CD14-positive monocyte (primary cell): ENCODE measurements at regions not wholly inside any gene's neighbourhood (a gene's known extent, or its start where the extent isn't known, plus 50 kb on each side); places are given as distances from the start of the nearest gene placed in this dataset.

Experiments
- DNase-seq, 3 donors: peaks; one replicate each; pipeline ENCODE4 v3.0.0-alpha.2; 2011 to 2022
- H2AFZ ChIP-seq: 2 replicates; pipeline ENCODE4 v1.6.0; 2012; ENCODE audit warnings: mild to moderate bottlenecking, low read depth, low read length, inconsistent platforms; ENCODE audit not compliant: insufficient read depth, poor library complexity, severe bottlenecking
- H3K27ac ChIP-seq, 2 donors: 1 replicate in 1 of 2; 2 replicates in 1 of 2; pipeline ENCODE4 v1.5.1; 2012 to 2013; ENCODE audit warnings: low read length in 2 of 2, control low read depth in 1 of 2, inconsistent platforms in 1 of 2, low read depth in 1 of 2, mild to moderate bottlenecking in 1 of 2
- H3K27me3 ChIP-seq, 2 donors: one replicate each; pipeline versions ENCODE4 v1.6.0 to v1.6.1; 2011 to 2013; ENCODE audit warnings: low read length in 2 of 2; ENCODE audit not compliant: control insufficient read depth in 2 of 2, insufficient read depth in 2 of 2
- H3K36me3 ChIP-seq, 2 donors: replicated peaks in 1 of 2; 1 replicate in 1 of 2; 2 replicates in 1 of 2; pipeline versions ENCODE4 v1.5.1 to v1.6.1; 2012 to 2013; ENCODE audit warnings: low read length in 2 of 2, control low read depth in 1 of 2, inconsistent platforms in 1 of 2, mild to moderate bottlenecking in 1 of 2; ENCODE audit not compliant: insufficient read depth in 2 of 2, control insufficient read depth in 1 of 2
- H3K4me1 ChIP-seq, 2 donors: 1 replicate in 1 of 2; 2 replicates in 1 of 2; pipeline versions ENCODE4 v1.5.1 to v1.6.1; 2012 to 2013; ENCODE audit warnings: low read length in 2 of 2, control low read depth in 1 of 2, inconsistent platforms in 1 of 2, mild to moderate bottlenecking in 1 of 2, moderate library complexity in 1 of 2; ENCODE audit not compliant: insufficient read depth in 2 of 2, control insufficient read depth in 1 of 2
- H3K4me2 ChIP-seq: replicated peaks from 2 replicates; pipeline ENCODE3; 2012; ENCODE audit warnings: low read length, moderate library complexity, mild to moderate bottlenecking; ENCODE audit not compliant: poor library complexity, severe bottlenecking; ENCODE audit errors: extremely low read depth
- H3K4me3 ChIP-seq, 3 experiments: fragments of 200-600 bp in 1 of 3; sonication (generic) in 1 of 3; replicated peaks in 1 of 3; 1 replicate in 2 of 3; 2 replicates in 1 of 3; pipeline ENCODE4 v1.5.1; 2011 to 2013; ENCODE audit warnings: low read length in 3 of 3, mild to moderate bottlenecking in 3 of 3, control low read depth in 2 of 3, low read depth in 2 of 3, inconsistent platforms in 1 of 3, moderate library complexity in 1 of 3
- H3K79me2 ChIP-seq: 2 replicates; pipeline ENCODE4 v1.6.0; 2012; ENCODE audit warnings: mild to moderate bottlenecking, control low read depth, inconsistent platforms, low read length, moderate library complexity; ENCODE audit not compliant: insufficient read depth
- H3K9ac ChIP-seq: 2 replicates; pipeline ENCODE4 v1.6.0; 2017; ENCODE audit warnings: low read length, mild to moderate bottlenecking; ENCODE audit not compliant: insufficient read depth, poor library complexity, severe bottlenecking
- H3K9me3 ChIP-seq, 2 donors: replicated peaks in 1 of 2; 1 replicate in 1 of 2; 2 replicates in 1 of 2; pipeline versions ENCODE4 v1.5.1 to v1.6.1; 2012 to 2013; ENCODE audit warnings: low read length in 2 of 2, control low read depth in 1 of 2; ENCODE audit not compliant: control insufficient read depth in 1 of 2, insufficient read depth in 1 of 2
- H4K20me1 ChIP-seq: 2 replicates; pipeline ENCODE4 v1.6.0; 2012; ENCODE audit warnings: mild to moderate bottlenecking, low read length, control low read depth, moderate library complexity; ENCODE audit not compliant: insufficient read depth
- H3K27ac Mint-ChIP-seq, 7 donors: one replicate each; pipeline ENCODE4 v1.8.0; 2020; ENCODE audit warnings: mild to moderate bottlenecking in 7 of 7, mixed read lengths in 7 of 7, moderate library complexity in 6 of 7, inconsistent platforms in 2 of 7
- H3K27me3 Mint-ChIP-seq, 3 donors: one replicate each; pipeline ENCODE4 v1.8.0; 2021 to 2022; ENCODE audit warnings: low read depth in 3 of 3, mild to moderate bottlenecking in 3 of 3, mixed read lengths in 3 of 3, moderate library complexity in 3 of 3, inconsistent platforms in 1 of 3
- H3K36me3 Mint-ChIP-seq, 2 donors: one replicate each; pipeline ENCODE4 v1.8.0; 2020; ENCODE audit warnings: mixed read lengths in 2 of 2, inconsistent platforms in 1 of 2, mild to moderate bottlenecking in 1 of 2
- H3K4me1 Mint-ChIP-seq: one replicate; pipeline ENCODE4 v1.8.0; 2020; ENCODE audit warnings: mild to moderate bottlenecking, mixed read lengths
- H3K4me3 Mint-ChIP-seq, 2 donors: one replicate each; pipeline ENCODE4 v1.8.0; 2020; ENCODE audit warnings: mild to moderate bottlenecking in 2 of 2, mixed read lengths in 2 of 2, moderate library complexity in 1 of 2
- H3K9me3 Mint-ChIP-seq, 7 donors: one replicate each; pipeline ENCODE4 v1.8.0; 2020 to 2022; ENCODE audit warnings: mixed read lengths in 7 of 7, mild to moderate bottlenecking in 6 of 7, moderate library complexity in 6 of 7, inconsistent platforms in 2 of 7
- WGBS: methylation state at CpG from one replicate; pipeline ENCODE4 v1.1.5; 2013; ENCODE audit warnings: missing lambda C conversion rate; ENCODE audit not compliant: insufficient coverage; 5-methylcytosine and 5-hydroxymethylcytosine counted together
- intact Hi-C, 2 donors: fragments of 100-400 bp; cut with micrococcal nuclease; formaldehyde crosslinking; loops; one replicate each; pipeline versions ENCODE4 v1.15.0 to v1.15.1; 2023
- TF ChIP-seq, protein P1 (sequence below): fragments of 200-600 bp; IDR thresholded peaks from one replicate; pipeline ENCODE4 v1.8.0; 2022; ENCODE audit warnings: antibody characterized with exemption, mild to moderate bottlenecking

DNA sequence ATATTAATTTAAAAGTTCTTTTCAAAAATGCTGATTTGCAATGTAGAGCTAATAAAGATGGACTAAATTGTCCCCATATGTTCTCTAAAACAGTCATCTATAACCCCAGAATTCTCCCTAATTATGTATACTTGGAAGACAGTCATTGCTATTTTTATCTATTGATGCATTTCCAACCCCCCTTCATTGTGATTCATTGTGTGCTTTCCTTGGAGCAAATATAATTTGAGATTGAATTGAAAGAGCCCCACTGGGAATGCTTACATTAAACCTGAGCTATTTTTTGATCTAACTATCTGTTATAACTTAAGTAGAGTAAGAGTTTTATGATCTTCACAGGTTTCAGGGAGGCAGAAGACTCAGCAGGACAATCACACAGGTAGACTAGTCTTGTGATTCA is 73.7 kb upstream of the PTCHD4 start:
- H3K4me2 ChIP-seq = no peak overlapping the region
- no peaks in the 10 kb centered on the region for H4K20me1 ChIP-seq
- Mint-ChIP-seq H3K9me3 (peaks cover 0 to 4% (median 0%) of the 10 kb centered on the region in 7 donors), H3K4me3 (no peak overlapping the region), H3K4me1 (no peaks in the 10 kb centered on the region), H3K27ac (no peak overlapping the region), H3K36me3 (no peaks in the 10 kb centered on the region), H3K27me3 (no peaks in the 10 kb centered on the region)
- no peak overlapping the region for H3K27ac ChIP-seq
- intact Hi-C loops = loop anchor here in 1 of 2 donors (5.0 kb wide), 1 partner anchor 463 kb away; no protein-coding TSS in a partner anchor
- H3K9me3 ChIP-seq = no peaks in the 10 kb centered on the region
- no peaks in the 10 kb centered on the region for H3K4me1 ChIP-seq
- no peak overlapping the region for H3K9ac ChIP-seq
- H3K36me3 ChIP-seq = no peaks in the 10 kb centered on the region
- no peak overlapping the region for H2AFZ ChIP-seq
- H3K79me2 ChIP-seq = no peaks in the 10 kb centered on the region
- H3K4me3 ChIP-seq = no peak overlapping the region
- no peaks in the 10 kb centered on the region for H3K27me3 ChIP-seq
- TF ChIP-seq, protein P1, sequence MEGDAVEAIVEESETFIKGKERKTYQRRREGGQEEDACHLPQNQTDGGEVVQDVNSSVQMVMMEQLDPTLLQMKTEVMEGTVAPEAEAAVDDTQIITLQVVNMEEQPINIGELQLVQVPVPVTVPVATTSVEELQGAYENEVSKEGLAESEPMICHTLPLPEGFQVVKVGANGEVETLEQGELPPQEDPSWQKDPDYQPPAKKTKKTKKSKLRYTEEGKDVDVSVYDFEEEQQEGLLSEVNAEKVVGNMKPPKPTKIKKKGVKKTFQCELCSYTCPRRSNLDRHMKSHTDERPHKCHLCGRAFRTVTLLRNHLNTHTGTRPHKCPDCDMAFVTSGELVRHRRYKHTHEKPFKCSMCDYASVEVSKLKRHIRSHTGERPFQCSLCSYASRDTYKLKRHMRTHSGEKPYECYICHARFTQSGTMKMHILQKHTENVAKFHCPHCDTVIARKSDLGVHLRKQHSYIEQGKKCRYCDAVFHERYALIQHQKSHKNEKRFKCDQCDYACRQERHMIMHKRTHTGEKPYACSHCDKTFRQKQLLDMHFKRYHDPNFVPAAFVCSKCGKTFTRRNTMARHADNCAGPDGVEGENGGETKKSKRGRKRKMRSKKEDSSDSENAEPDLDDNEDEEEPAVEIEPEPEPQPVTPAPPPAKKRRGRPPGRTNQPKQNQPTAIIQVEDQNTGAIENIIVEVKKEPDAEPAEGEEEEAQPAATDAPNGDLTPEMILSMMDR = no peak
- no peak for DNase-seq

DNA sequence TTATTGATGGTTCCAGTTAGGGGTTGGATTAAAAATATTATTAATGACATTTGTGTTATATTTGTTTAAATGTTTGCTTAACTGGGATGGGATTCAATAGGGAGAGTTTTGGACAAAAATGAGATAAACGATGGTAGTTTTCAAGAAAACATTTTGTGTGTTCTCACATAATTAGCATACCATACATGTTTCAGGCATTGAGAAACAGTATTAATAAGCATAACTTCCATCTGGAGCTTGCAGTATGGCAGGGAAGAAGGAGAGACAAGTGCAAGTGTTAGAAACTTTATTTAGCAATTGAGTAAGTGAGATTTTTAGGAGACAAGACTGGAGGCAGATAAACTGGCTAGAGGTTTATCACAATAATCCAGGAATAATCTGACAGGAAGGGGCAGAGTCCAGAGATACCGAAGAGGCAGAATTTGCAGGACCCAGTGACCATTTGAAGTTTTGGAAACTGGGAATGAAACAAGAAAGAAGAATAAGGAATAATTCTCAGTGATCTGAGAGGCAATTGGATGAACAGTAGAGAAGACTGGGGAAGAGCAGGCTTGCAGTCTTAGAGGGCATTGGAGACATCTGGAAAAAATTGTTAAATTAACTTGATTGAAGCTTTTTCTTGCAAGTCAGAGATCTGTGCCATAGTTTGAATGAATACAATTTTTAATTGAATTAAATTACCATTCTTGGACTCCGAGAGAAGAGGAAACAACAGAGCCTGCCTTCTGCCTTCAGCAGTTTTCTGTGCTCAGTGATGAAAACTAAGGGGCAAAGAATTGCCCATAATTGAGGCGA is 73.0 kb upstream of the PTCHD4 start:
- no peaks in the 10 kb centered on the region for H4K20me1 ChIP-seq
- H3K9me3 ChIP-seq = no peaks in the 10 kb centered on the region

More for the DNA sequence above, 73.0 kb upstream of the PTCHD4 start:
- TF ChIP-seq, protein P1 = no peak
- Mint-ChIP-seq H3K4me1 (no peaks in the 10 kb centered on the region), H3K27me3 (no peaks in the 10 kb centered on the region), H3K4me3 (no peak overlapping the region), H3K27ac (no peak overlapping the region), H3K9me3 (peaks cover 0 to 6% (median 0%) of the 10 kb centered on the region in 7 donors), H3K36me3 (no peaks in the 10 kb centered on the region)
- DNase-seq = no peak
- Histone ChIP-seq H3K9ac (no peak overlapping the region), H3K4me3 (no peak overlapping the region), H3K4me1 (no peaks in the 10 kb centered on the region), H3K27ac (no peak overlapping the region), H3K79me2 (no peaks in the 10 kb centered on the region), H3K4me2 (no peak overlapping the region), H3K27me3 (no peaks in the 10 kb centered on the region), H3K36me3 (no peaks in the 10 kb centered on the region), H2AFZ (no peak overlapping the region)
- intact Hi-C loops = loop anchor here in 1 of 2 donors (5.0 kb wide), 1 partner anchor 463 kb away; no protein-coding TSS in a partner anchor
- 78% methylated on average over 1 of the region's 4 CpGs for WGBS
